ENCODE measurements at regions not wholly inside any gene's neighbourhood (a gene's known extent, or its start where the extent isn't known, plus 50 kb on each side); places are given as distances from the start of the nearest gene placed in this dataset.

DNA sequence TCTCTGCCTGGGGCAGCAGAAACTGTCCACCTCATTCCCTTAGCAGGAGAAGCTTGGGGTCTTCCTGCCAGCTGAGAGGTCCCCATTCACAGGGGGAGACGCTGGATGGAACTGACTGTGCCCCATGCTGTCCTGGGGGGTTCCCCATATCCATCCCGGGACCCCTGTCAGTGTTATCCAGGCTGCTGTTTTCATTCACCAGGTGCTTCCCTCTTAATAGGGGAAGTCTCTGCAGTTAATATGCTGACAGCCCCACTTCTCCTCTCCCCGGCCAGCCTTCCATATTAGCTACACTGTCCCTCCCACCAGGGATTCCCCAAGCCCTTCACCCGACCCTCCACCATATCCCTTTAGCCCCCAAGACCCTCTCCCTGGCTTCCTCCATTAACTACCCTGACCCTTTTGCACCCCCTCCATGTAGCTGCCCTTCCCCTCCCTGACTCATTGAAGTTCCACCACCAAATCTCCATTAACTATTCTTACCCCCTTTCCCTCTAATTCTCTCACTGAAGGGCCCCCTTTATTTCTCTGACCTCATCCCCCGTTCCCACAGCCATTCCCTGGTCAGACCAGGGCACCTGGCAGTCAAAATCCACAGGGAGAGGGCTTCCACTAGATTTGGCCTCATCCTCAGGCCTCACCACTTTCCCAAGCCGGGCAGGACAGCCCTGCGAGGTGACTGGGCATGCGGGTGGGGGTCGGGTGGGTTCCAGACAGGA, 92.0 kb upstream of the PAX2 start:
- no peak for TF ChIP-seq POLR2A (IDR thresholded peaks at IDR 0.05)
- TF ChIP-seq, protein P1, sequence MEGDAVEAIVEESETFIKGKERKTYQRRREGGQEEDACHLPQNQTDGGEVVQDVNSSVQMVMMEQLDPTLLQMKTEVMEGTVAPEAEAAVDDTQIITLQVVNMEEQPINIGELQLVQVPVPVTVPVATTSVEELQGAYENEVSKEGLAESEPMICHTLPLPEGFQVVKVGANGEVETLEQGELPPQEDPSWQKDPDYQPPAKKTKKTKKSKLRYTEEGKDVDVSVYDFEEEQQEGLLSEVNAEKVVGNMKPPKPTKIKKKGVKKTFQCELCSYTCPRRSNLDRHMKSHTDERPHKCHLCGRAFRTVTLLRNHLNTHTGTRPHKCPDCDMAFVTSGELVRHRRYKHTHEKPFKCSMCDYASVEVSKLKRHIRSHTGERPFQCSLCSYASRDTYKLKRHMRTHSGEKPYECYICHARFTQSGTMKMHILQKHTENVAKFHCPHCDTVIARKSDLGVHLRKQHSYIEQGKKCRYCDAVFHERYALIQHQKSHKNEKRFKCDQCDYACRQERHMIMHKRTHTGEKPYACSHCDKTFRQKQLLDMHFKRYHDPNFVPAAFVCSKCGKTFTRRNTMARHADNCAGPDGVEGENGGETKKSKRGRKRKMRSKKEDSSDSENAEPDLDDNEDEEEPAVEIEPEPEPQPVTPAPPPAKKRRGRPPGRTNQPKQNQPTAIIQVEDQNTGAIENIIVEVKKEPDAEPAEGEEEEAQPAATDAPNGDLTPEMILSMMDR (IDR thresholded peaks at IDR 0.05 in 4 of 5, conservative IDR thresholded peaks at IDR 0.05 in 1 of 5), result no peak
